ENCODE measurements at regions not wholly inside any gene's neighbourhood (a gene's known extent, or its start where the extent isn't known, plus 50 kb on each side); places are given as distances from the start of the nearest gene placed in this dataset.

- no peak for TF ChIP-seq POLR2A (IDR thresholded peaks at IDR 0.05; ENCODE audit: low read depth, low read length)
- no peak for TF ChIP-seq POLR2AphosphoS5 (IDR thresholded peaks at IDR 0.05; ENCODE audit: low read depth, low read length)
- TF ChIP-seq TAF1 (IDR thresholded peaks at IDR 0.05; ENCODE audit: borderline replicate concordance, low read depth, low read length): no peak
These were observed 186.7 kb downstream of the LARP7 start for GRCh38 chr4:112823606-112824005.
